Activated T-helper 1 cell treated with anti-CD3 and anti-CD28 coated beads, Interleukin-12 subunit alpha, Interleukin-12 subunit beta, Interleukin-2, Interleukin-4 antibody, amounts not matched to agents 30 ng/mL and 10 ng/mL and 1 ng/mL, durations not matched to agents 14 hours and 24 hours and 36 hours (primary cell): ENCODE measurements at regions not wholly inside any gene's neighbourhood (a gene's known extent, or its start where the extent isn't known, plus 50 kb on each side); places are given as distances from the start of the nearest gene placed in this dataset.

Experiments
- DNase-seq: peaks from one replicate; pipeline ENCODE4 v3.0.0; 2021; ENCODE audit warnings: low spot score
- H3K27ac Mint-ChIP-seq: one replicate; pipeline ENCODE4 v1.8.0; 2021; ENCODE audit warnings: mild to moderate bottlenecking, mixed read lengths
- H3K27me3 Mint-ChIP-seq: one replicate; pipeline ENCODE4 v1.8.0; 2022; ENCODE audit warnings: mild to moderate bottlenecking, moderate library complexity, mixed read lengths; ENCODE audit not compliant: insufficient read depth
- H3K36me3 Mint-ChIP-seq: one replicate; pipeline ENCODE4 v1.8.0; 2021; ENCODE audit warnings: low read depth, mixed read lengths
- H3K4me1 Mint-ChIP-seq: one replicate; pipeline ENCODE4 v1.8.0; 2021; ENCODE audit warnings: low read depth, mixed read lengths
- H3K4me3 Mint-ChIP-seq: one replicate; pipeline ENCODE4 v1.8.0; 2021; ENCODE audit warnings: mild to moderate bottlenecking, moderate library complexity, mixed read lengths
- H3K9me3 Mint-ChIP-seq: one replicate; pipeline ENCODE4 v1.8.0; 2021; ENCODE audit warnings: mixed read lengths
- intact Hi-C: fragments of 100-400 bp; cut with micrococcal nuclease; formaldehyde crosslinking; loops from one replicate; pipeline ENCODE4 v1.15.1; 2024

- no peaks in the 10 kb centered on the region for H3K36me3 Mint-ChIP-seq
- no peak overlapping the region for H3K27ac Mint-ChIP-seq
- peaks cover 3% of the 10 kb centered on the region for H3K27me3 Mint-ChIP-seq
- no peak overlapping the region for H3K4me3 Mint-ChIP-seq
- H3K4me1 Mint-ChIP-seq: no peaks in the 10 kb centered on the region
- peaks cover under 1% of the 10 kb centered on the region for H3K9me3 Mint-ChIP-seq
- DNase-seq: no peak
- intact Hi-C loops: no loop called here
These were observed 118.4 kb downstream of the TEX36 start for GRCh38 chr10:125564570-125564969.

GRCh38 chr10:125562737-125563136, 120.2 kb downstream of the TEX36 start:
- Mint-ChIP-seq H3K4me3 (no peak overlapping the region), H3K4me1 (no peaks in the 10 kb centered on the region), H3K9me3 (no peaks in the 10 kb centered on the region), H3K27ac (no peak overlapping the region), H3K36me3 (no peaks in the 10 kb centered on the region), H3K27me3 (peaks cover 3% of the 10 kb centered on the region)
- intact Hi-C loops: no loop called here
- DNase-seq: no peak

- intact Hi-C loops: no loop called here
- peaks cover 3% of the 10 kb centered on the region for H3K27me3 Mint-ChIP-seq
- no peaks in the 10 kb centered on the region for H3K9me3 Mint-ChIP-seq
- H3K4me1 Mint-ChIP-seq: no peaks in the 10 kb centered on the region
- H3K4me3 Mint-ChIP-seq: no peak overlapping the region
- H3K36me3 Mint-ChIP-seq: no peaks in the 10 kb centered on the region
- no peak overlapping the region for H3K27ac Mint-ChIP-seq
- DNase-seq: no peak
These were observed 122.0 kb downstream of the TEX36 start for GRCh38 chr10:125560947-125561346.

- no peaks in the 10 kb centered on the region for H3K9me3 Mint-ChIP-seq
- H3K36me3 Mint-ChIP-seq: no peaks in the 10 kb centered on the region
- no peak for DNase-seq
These were observed 123.8 kb downstream of the TEX36 start for GRCh38 chr10:125559210-125559609.

GRCh38 chr10:125557801-125558505, 125.0 kb downstream of the TEX36 start:
- DNase-seq: no peak
- intact Hi-C loops: no loop called here
- Mint-ChIP-seq H3K4me1 (no peaks in the 10 kb centered on the region), H3K9me3 (no peaks in the 10 kb centered on the region), H3K27me3 (no peaks in the 10 kb centered on the region), H3K27ac (no peak overlapping the region), H3K4me3 (no peak overlapping the region), H3K36me3 (no peaks in the 10 kb centered on the region)

More at GRCh38 chr10:125559210-125559609, 123.8 kb downstream of the TEX36 start:
- H3K4me1 Mint-ChIP-seq: no peaks in the 10 kb centered on the region
- H3K27me3 Mint-ChIP-seq: no peaks in the 10 kb centered on the region
- intact Hi-C loops: no loop called here
- no peak overlapping the region for H3K4me3 Mint-ChIP-seq
- H3K27ac Mint-ChIP-seq: no peak overlapping the region

- H3K9me3 Mint-ChIP-seq: no peaks in the 10 kb centered on the region
- no peak for DNase-seq
- H3K27ac Mint-ChIP-seq: no peak overlapping the region
- H3K4me3 Mint-ChIP-seq: no peak overlapping the region
- no peaks in the 10 kb centered on the region for H3K27me3 Mint-ChIP-seq
- H3K4me1 Mint-ChIP-seq: no peaks in the 10 kb centered on the region
- intact Hi-C loops: no loop called here
- H3K36me3 Mint-ChIP-seq: no peaks in the 10 kb centered on the region
These were observed 125.7 kb downstream of the TEX36 start for GRCh38 chr10:125557311-125557710.

GRCh38 chr10:125556882-125557281, 126.1 kb downstream of the TEX36 start:
- H3K9me3 Mint-ChIP-seq: no peaks in the 10 kb centered on the region
- H3K27me3 Mint-ChIP-seq: no peaks in the 10 kb centered on the region
- intact Hi-C loops: no loop called here
- H3K4me3 Mint-ChIP-seq: no peak overlapping the region
- H3K27ac Mint-ChIP-seq: no peak overlapping the region
- H3K36me3 Mint-ChIP-seq: no peaks in the 10 kb centered on the region
- DNase-seq: no peak
- H3K4me1 Mint-ChIP-seq: no peaks in the 10 kb centered on the region

- H3K36me3 Mint-ChIP-seq: no peaks in the 10 kb centered on the region
- H3K27me3 Mint-ChIP-seq: no peaks in the 10 kb centered on the region
- no peak overlapping the region for H3K27ac Mint-ChIP-seq
- DNase-seq: no peak
- H3K9me3 Mint-ChIP-seq: no peaks in the 10 kb centered on the region
- intact Hi-C loops: no loop called here
- no peaks in the 10 kb centered on the region for H3K4me1 Mint-ChIP-seq
- no peak overlapping the region for H3K4me3 Mint-ChIP-seq
These were observed 127.2 kb downstream of the TEX36 start for GRCh38 chr10:125555743-125556142.

DNA sequence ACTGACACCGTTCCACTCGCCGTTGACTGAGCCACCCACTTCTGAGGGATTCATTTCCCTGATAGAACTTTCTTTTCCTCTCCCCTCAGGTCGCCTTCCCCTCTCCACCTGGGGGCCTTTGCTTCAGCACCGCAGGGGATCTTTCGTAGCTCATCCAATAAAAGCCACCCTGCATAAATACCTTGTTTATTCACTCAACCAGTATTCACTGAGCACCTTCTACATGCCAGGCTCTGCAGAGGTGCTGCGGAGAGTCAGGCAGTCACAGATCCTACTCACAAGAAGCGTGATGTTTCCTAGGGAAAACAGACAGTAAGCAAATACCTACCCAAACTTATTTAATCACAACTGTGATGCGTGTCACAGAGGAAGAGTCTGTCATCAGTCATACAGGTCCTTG, 127.7 kb downstream of the TEX36 start:
- no peak overlapping the region for H3K4me3 Mint-ChIP-seq
- no peaks in the 10 kb centered on the region for H3K9me3 Mint-ChIP-seq
- H3K36me3 Mint-ChIP-seq: no peaks in the 10 kb centered on the region
- DNase-seq: no peak
- intact Hi-C loops: no loop called here
- no peaks in the 10 kb centered on the region for H3K4me1 Mint-ChIP-seq
- H3K27ac Mint-ChIP-seq: no peak overlapping the region
- no peaks in the 10 kb centered on the region for H3K27me3 Mint-ChIP-seq

DNA sequence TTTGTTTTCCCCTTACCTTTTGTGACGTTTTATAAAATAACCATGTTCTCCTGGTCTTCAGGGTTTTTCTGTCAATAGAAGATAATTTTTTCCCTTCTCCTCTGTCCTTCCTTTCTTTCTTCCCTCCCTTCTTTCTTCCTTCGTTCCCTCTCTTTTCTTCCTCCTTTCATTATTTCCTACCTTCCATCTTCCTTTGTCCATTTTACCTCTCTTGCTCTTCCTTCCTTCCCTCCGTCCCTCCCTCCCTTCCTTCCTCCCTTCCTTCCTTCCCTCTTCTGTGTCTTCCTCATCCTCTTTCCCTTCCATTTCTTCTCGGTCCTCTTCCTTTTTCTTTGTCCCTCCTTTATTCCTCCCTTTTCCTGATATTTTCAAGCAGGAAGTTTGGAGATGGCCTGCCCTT, 128.2 kb downstream of the TEX36 start:
- no peaks in the 10 kb centered on the region for H3K4me1 Mint-ChIP-seq
- DNase-seq: no peak
- H3K36me3 Mint-ChIP-seq: no peaks in the 10 kb centered on the region
- intact Hi-C loops: no loop called here
- no peak overlapping the region for H3K27ac Mint-ChIP-seq
- H3K9me3 Mint-ChIP-seq: no peaks in the 10 kb centered on the region
- no peaks in the 10 kb centered on the region for H3K27me3 Mint-ChIP-seq
- no peak overlapping the region for H3K4me3 Mint-ChIP-seq

GRCh38 chr10:125554016-125554703, 128.8 kb downstream of the TEX36 start:
- no peaks in the 10 kb centered on the region for H3K4me1 Mint-ChIP-seq
- DNase-seq: no peak
- no peaks in the 10 kb centered on the region for H3K36me3 Mint-ChIP-seq
- no peaks in the 10 kb centered on the region for H3K27me3 Mint-ChIP-seq
- intact Hi-C loops: no loop called here
- no peak overlapping the region for H3K4me3 Mint-ChIP-seq
- H3K27ac Mint-ChIP-seq: no peak overlapping the region
- H3K9me3 Mint-ChIP-seq: no peaks in the 10 kb centered on the region

DNA sequence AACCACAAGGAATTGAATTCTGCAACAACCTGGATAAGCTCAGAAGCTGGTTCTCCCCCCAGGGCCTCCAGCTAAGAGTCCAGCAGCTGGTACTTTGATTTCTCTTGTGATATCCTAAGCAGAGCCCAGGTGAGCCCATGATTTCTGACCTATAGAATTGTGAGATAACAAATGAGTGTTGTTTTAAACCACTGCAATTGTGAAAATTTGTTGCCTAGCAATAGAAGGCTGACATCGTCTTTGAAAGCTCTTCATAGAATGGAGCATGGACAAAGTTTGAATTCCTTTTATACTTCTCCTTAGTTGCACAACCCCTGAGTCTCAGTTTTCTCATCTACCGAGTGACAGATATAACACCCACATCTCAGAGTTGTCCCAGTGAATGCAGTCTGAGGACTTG, 129.9 kb downstream of the TEX36 start:
- intact Hi-C loops: no loop called here
- H3K9me3 Mint-ChIP-seq: no peaks in the 10 kb centered on the region
- H3K36me3 Mint-ChIP-seq: no peaks in the 10 kb centered on the region
- no peaks in the 10 kb centered on the region for H3K27me3 Mint-ChIP-seq
- H3K27ac Mint-ChIP-seq: no peak overlapping the region
- H3K4me1 Mint-ChIP-seq: no peaks in the 10 kb centered on the region
- no peak overlapping the region for H3K4me3 Mint-ChIP-seq
- no peak for DNase-seq

DNA sequence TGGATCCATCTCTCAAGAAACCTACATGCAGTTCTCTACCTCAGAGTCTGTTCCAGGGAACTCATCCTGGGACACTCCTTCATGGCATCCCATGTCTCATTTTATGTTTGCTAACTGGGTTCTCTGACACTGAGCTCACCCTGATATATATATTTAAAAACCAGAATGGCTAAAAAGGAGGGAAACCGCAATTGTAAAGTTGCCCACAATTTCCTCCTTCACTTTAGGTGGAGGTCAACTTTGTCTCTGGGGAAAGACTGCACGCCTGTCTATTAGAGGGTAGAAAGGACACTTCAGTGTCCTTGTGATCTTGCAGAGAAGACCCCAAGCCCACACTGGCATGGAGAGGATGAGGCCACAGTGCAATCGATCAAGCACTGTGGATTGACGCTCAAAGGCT, 131.7 kb downstream of the TEX36 start:
- no peak for DNase-seq
- no peaks in the 10 kb centered on the region for H3K9me3 Mint-ChIP-seq
- H3K4me3 Mint-ChIP-seq: no peak overlapping the region
- intact Hi-C loops: no loop called here
- no peak overlapping the region for H3K27ac Mint-ChIP-seq
- H3K36me3 Mint-ChIP-seq: no peaks in the 10 kb centered on the region
- H3K4me1 Mint-ChIP-seq: no peaks in the 10 kb centered on the region
- no peaks in the 10 kb centered on the region for H3K27me3 Mint-ChIP-seq
